AG04450 (cell line): ENCODE measurements at regions not wholly inside any gene's neighbourhood (a gene's known extent, or its start where the extent isn't known, plus 50 kb on each side); places are given as distances from the start of the nearest gene placed in this dataset.

Experiments used
- CTCF ChIA-PET: fragments of 300-600, 350-600 bp; formaldehyde crosslinking; extraction: SDS; loops from one replicate; lab custom pipeline; 2022; ENCODE audit warnings: antibody characterized with exemption, inconsistent platforms; lab: Charles Lee
- POLR2A ChIA-PET: fragments of 350-600 bp; formaldehyde crosslinking; extraction: SDS; loops from one replicate; lab custom pipeline; 2021; ENCODE audit warnings: antibody characterized with exemption, inconsistent platforms; lab: Yijun Ruan, JAX
- DNase-seq: peaks from one replicate; pipeline ENCODE4 v3.0.0-alpha.2; 2011; ENCODE audit warnings: low read depth, low spot score
- H3K27ac ChIP-seq: one replicate; pipeline ENCODE4 v1.5.1; 2012; ENCODE audit warnings: low read depth, low read length, control low read depth
- H3K27me3 ChIP-seq: one replicate; pipeline ENCODE4 v1.6.0; 2012; ENCODE audit warnings: low read length; ENCODE audit not compliant: control insufficient read depth, insufficient read depth
- H3K4me3 ChIP-seq: 2 replicates; pipeline ENCODE4 v1.5.1; 2011; ENCODE audit warnings: mild to moderate bottlenecking, low read depth, low read length, control low read depth
- H3K9me3 ChIP-seq: 2 replicates; pipeline ENCODE4 v1.5.1; 2012; ENCODE audit warnings: low read length; ENCODE audit not compliant: control insufficient read depth, insufficient read depth
- TF ChIP-seq, protein P1 (sequence below): IDR thresholded peaks from 2 replicates; pipeline ENCODE4 v1.5.1; 2011; ENCODE audit warnings: low read depth, low read length, control low read depth, inconsistent platforms

DNA sequence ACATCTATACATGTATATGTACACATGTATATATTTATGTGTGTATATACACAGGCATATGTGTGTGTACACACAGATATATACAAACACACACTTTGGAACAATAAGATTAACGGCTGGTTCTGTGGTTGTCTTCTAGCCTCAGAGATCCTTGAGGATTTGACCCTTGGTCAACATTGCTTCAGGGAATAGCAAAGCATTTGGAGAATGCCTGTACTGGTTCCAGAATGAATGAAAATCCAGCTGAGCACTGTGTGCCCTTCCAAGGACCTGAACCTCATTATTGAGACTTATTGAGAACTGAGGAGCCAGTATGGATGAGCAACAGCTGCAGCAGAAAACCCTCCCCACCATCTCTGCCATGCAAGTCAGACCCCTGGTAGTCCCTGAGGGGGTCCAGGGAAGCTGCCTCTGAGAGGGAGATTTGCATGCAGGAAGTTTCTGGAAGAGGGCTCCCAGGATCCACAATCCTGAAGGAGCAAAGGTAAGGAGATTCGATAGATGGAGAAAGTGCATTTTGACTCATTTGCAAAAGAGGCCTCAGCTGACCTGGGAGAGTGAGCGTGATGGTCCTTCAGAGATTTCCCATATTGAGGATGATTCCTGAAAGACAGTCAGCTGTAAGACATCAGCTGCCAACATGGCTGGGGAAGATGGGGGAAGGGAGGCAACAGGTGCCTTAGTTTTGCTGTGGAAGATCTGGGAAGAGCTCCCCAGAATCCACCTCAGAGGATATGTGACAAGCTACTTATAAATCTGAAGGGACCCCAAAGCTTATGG is 166.6 kb upstream of the NCKAP5 start:
- Histone ChIP-seq H3K27me3 (no peaks in the 10 kb centered on the region), H3K27ac (no peak overlapping the region), H3K4me3 (no peak overlapping the region), H3K9me3 (no peaks in the 10 kb centered on the region)
- ChIA-PET CTCF (interaction anchor here (0.7 kb wide), 1 partner anchor 563 kb away, joined by 3 read pairs; no protein-coding TSS in a partner anchor), POLR2A (interaction anchor here (0.7 kb wide), 1 partner anchor 21 kb away, joined by 3 read pairs; no protein-coding TSS in a partner anchor)
- DNase-seq: no peak
- TF ChIP-seq, protein P1, sequence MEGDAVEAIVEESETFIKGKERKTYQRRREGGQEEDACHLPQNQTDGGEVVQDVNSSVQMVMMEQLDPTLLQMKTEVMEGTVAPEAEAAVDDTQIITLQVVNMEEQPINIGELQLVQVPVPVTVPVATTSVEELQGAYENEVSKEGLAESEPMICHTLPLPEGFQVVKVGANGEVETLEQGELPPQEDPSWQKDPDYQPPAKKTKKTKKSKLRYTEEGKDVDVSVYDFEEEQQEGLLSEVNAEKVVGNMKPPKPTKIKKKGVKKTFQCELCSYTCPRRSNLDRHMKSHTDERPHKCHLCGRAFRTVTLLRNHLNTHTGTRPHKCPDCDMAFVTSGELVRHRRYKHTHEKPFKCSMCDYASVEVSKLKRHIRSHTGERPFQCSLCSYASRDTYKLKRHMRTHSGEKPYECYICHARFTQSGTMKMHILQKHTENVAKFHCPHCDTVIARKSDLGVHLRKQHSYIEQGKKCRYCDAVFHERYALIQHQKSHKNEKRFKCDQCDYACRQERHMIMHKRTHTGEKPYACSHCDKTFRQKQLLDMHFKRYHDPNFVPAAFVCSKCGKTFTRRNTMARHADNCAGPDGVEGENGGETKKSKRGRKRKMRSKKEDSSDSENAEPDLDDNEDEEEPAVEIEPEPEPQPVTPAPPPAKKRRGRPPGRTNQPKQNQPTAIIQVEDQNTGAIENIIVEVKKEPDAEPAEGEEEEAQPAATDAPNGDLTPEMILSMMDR: no peak

DNA sequence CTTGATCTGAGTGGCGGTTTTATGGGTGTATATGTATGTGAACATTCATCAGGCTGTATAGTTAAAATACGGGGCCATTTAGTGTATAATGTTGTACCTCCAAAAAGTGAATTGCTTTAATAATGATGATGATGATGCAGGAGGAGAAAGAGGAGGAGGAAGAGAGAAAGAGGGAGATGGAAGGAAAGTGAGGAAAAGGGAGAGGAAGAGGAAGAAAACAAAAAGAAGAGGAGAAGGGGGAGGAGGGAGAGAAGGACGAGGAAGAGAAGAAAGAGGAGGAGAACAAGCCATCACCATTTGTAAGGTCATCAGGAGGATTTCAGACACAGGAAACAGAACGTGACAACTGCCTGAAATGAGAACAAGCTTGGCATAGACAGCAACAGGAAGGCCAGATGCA is 168.4 kb upstream of the NCKAP5 start:
- DNase-seq: no peak
- no peak overlapping the region for H3K4me3 ChIP-seq
- ChIA-PET CTCF (no interaction called here), POLR2A (no interaction called here)
- TF ChIP-seq, protein P1: no peak
- H3K27me3 ChIP-seq: no peaks in the 10 kb centered on the region
- H3K9me3 ChIP-seq: no peaks in the 10 kb centered on the region
- H3K27ac ChIP-seq: no peak overlapping the region

DNA sequence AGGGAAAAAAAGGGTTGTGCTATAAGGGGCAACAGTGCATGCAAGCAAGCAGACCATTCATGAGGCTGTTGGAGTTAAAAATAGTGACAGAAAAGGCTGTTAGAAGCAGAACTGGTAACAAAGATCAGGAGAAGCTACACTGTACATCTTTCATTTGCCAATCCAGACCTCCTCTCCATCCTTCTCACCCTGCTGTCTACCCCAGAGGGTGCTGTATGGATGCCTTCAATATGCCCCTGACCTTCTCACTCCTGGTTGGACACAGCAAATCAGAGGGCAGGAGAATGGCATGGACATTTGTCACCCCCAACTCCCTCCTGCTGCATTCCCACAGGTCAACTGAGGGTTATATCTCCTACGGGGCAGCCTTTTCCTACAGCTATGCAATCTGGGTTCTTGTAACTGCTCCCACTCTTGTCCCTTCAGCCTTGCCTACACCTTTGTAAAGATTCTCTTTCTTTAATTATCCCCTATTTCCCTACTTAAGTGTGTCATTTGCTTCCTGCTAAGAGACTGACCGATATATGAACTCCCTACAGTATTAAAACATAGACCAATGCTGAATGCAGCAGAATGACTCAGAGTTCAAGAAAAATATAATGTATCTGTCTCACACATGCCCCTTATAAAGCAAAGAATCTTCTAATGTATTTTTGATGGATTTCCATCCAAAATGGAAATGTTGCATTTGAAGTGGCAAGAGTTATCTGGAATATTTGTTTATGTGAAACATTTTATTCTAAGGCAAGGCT is 169.2 kb upstream of the NCKAP5 start:
- TF ChIP-seq, protein P1: no peak
- CTCF ChIA-PET: no interaction called here
- H3K27me3 ChIP-seq: no peaks in the 10 kb centered on the region
- POLR2A ChIA-PET: no interaction called here
- no peak for DNase-seq
- H3K4me3 ChIP-seq: no peak overlapping the region
- H3K27ac ChIP-seq: no peak overlapping the region
- H3K9me3 ChIP-seq: no peaks in the 10 kb centered on the region

DNA sequence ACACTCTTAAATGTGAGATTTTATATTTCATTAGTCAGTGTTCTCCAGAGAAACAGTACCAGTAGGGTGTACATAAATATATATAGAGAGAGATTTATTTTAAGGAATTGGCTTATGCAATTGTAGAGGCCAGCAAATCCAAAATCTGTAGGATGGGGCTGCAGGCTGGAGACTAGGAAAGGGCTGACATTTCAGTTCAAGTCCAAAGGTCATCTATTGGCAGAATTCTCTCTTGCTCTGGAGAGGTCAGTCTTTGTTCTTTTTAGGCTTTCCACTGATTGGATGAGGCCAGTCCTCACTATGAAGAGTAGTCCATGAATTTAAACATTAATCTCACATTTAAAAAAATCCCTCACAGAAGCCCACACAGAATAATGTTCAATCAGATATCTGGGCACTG is 170.8 kb upstream of the NCKAP5 start:
- no peaks in the 10 kb centered on the region for H3K27me3 ChIP-seq
- ChIA-PET POLR2A (no interaction called here), CTCF (no interaction called here)
- no peak overlapping the region for H3K27ac ChIP-seq
- DNase-seq: no peak
- no peaks in the 10 kb centered on the region for H3K9me3 ChIP-seq
- no peak overlapping the region for H3K4me3 ChIP-seq
- TF ChIP-seq, protein P1: no peak

DNA sequence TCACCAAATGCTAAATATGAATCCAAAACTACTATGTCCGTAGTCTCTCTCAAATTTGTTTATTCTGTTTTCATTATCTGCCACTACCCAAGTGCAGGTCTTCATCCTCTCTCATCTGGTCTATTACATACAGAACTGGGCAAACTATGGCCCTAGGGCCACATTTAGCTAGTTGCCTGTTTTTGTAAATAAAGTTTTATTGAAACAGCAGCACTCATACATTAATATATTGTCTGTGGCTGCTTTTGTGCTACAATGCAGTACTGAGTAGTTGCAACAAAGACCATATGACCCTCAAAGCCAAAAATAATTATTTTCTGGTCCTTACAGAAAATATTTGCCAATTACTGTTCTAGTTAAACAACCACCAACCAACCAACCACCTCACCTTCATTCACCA is 172.2 kb upstream of the NCKAP5 start:
- Histone ChIP-seq H3K4me3 (no peak overlapping the region), H3K27ac (no peak overlapping the region), H3K27me3 (no peaks in the 10 kb centered on the region), H3K9me3 (no peaks in the 10 kb centered on the region)
- ChIA-PET POLR2A (no interaction called here), CTCF (no interaction called here)
- no peak for DNase-seq
- TF ChIP-seq, protein P1: no peak
